ENCODE measurements at regions not wholly inside any gene's neighbourhood (a gene's known extent, or its start where the extent isn't known, plus 50 kb on each side); places are given as distances from the start of the nearest gene placed in this dataset.

GRCh38 chr16:80285104-80285503 lies 255.7 kb upstream of the DYNLRB2 start:
- H3K9me3 ChIP-seq (ENCODE audit: control insufficient read depth, low read length) = no peaks in the 10 kb centered on the region
- H3K9ac ChIP-seq (ENCODE audit: extremely low read depth, low read length, poor library complexity, severe bottlenecking) = no peak overlapping the region
- H3K4me3 Mint-ChIP-seq = no peak overlapping the region
- DNase-seq = no peak
- H3K4me1 ChIP-seq (ENCODE audit: control insufficient read depth, insufficient read depth, low read length) = no peaks in the 10 kb centered on the region
- H3K9me3 Mint-ChIP-seq = no peaks in the 10 kb centered on the region
- H3K4me1 Mint-ChIP-seq = no peaks in the 10 kb centered on the region
- H3K27me3 ChIP-seq (ENCODE audit: control insufficient read depth, insufficient read depth, low read length, poor library complexity, severe bottlenecking) = no peaks in the 10 kb centered on the region
- H3K27ac Mint-ChIP-seq = no peak overlapping the region
- WGBS, 2 experiments (ENCODE audit: insufficient coverage in 1 of 2, insufficient read length in 1 of 2) = 64 to 88% methylated on average over 1 of the region's 2 CpGs
- no peak for TF ChIP-seq CTCF (conservative IDR thresholded peaks at IDR 0.05)
- peaks cover 15% of the 10 kb centered on the region for H3K27me3 Mint-ChIP-seq (ENCODE audit: insufficient read depth)
- no peaks in the 10 kb centered on the region for H3K36me3 ChIP-seq (ENCODE audit: control insufficient read depth, insufficient read depth, low read length)
- H3K27ac ChIP-seq (ENCODE audit: low read depth, low read length) = no peak overlapping the region
- no peaks in the 10 kb centered on the region for H3K36me3 Mint-ChIP-seq (ENCODE audit: low read depth)
- H3K4me3 ChIP-seq (ENCODE audit: low read length) = no peak overlapping the region

- TF ChIP-seq CTCF (conservative IDR thresholded peaks at IDR 0.05) = no peak
- H3K4me1 ChIP-seq (ENCODE audit: control insufficient read depth, insufficient read depth, low read length) = no peaks in the 10 kb centered on the region
- H3K9ac ChIP-seq (ENCODE audit: extremely low read depth, low read length, poor library complexity, severe bottlenecking) = no peak overlapping the region
- Mint-ChIP-seq H3K4me1 (no peaks in the 10 kb centered on the region), H3K9me3 (no peaks in the 10 kb centered on the region), H3K27ac (no peak overlapping the region), H3K36me3 (ENCODE audit: low read depth) (no peaks in the 10 kb centered on the region), H3K4me3 (no peak overlapping the region), H3K27me3 (ENCODE audit: insufficient read depth) (peaks cover 26% of the 10 kb centered on the region)
- no peak overlapping the region for H3K4me3 ChIP-seq (ENCODE audit: low read length)
- no peaks in the 10 kb centered on the region for H3K36me3 ChIP-seq (ENCODE audit: control insufficient read depth, insufficient read depth, low read length)
- H3K27ac ChIP-seq (ENCODE audit: low read depth, low read length) = no peak overlapping the region
- H3K9me3 ChIP-seq (ENCODE audit: control insufficient read depth, low read length) = no peaks in the 10 kb centered on the region
- no peak for DNase-seq
- whole genome bisulfite sequencing, 2 experiments (ENCODE audit: insufficient coverage in 1 of 2, insufficient read length in 1 of 2) = 84 to 89% methylated on average over 2 of the region's 2 CpGs
- H3K27me3 ChIP-seq (ENCODE audit: control insufficient read depth, insufficient read depth, low read length, poor library complexity, severe bottlenecking) = no peaks in the 10 kb centered on the region
These were observed 257.1 kb upstream of the DYNLRB2 start for GRCh38 chr16:80283466-80284392.

GRCh38 chr16:80280557-80280956 lies 260.2 kb upstream of the DYNLRB2 start:
- H3K4me3 Mint-ChIP-seq = no peak overlapping the region
- H3K4me1 ChIP-seq (ENCODE audit: control insufficient read depth, insufficient read depth, low read length) = no peaks in the 10 kb centered on the region
- H3K27ac ChIP-seq (ENCODE audit: low read depth, low read length) = no peak overlapping the region
- H3K27me3 ChIP-seq (ENCODE audit: control insufficient read depth, insufficient read depth, low read length, poor library complexity, severe bottlenecking) = peaks cover 6% of the 10 kb centered on the region
- peaks cover 32% of the 10 kb centered on the region for H3K27me3 Mint-ChIP-seq (ENCODE audit: insufficient read depth)
- no peaks in the 10 kb centered on the region for H3K36me3 ChIP-seq (ENCODE audit: control insufficient read depth, insufficient read depth, low read length)
- no peaks in the 10 kb centered on the region for H3K4me1 Mint-ChIP-seq
- 92 to 96% methylated on average over 6 to 7 of the region's 7 CpGs for WGBS, 2 experiments (ENCODE audit: insufficient coverage in 1 of 2, insufficient read length in 1 of 2)
- H3K4me3 ChIP-seq (ENCODE audit: low read length) = no peak overlapping the region
- DNase-seq = no peak
- no peak overlapping the region for H3K27ac Mint-ChIP-seq
- H3K9me3 ChIP-seq (ENCODE audit: control insufficient read depth, low read length) = no peaks in the 10 kb centered on the region
- TF ChIP-seq CTCF (conservative IDR thresholded peaks at IDR 0.05) = no peak
- H3K9ac ChIP-seq (ENCODE audit: extremely low read depth, low read length, poor library complexity, severe bottlenecking) = no peak overlapping the region
- no peaks in the 10 kb centered on the region for H3K36me3 Mint-ChIP-seq (ENCODE audit: low read depth)
- no peaks in the 10 kb centered on the region for H3K9me3 Mint-ChIP-seq
